ENCODE measurements at regions not wholly inside any gene's neighbourhood (a gene's known extent, or its start where the extent isn't known, plus 50 kb on each side); places are given as distances from the start of the nearest gene placed in this dataset.
"Not testable (repeated sequence)": the region's sequence is repeated elsewhere in the genome, so short reads cannot be mapped to it uniquely, and the experiment has no call there.

GRCh38 chr11:22920939-22921565 is 60.8 kb upstream of the CCDC179 start:
- DNase-seq: no peak

GRCh38 chr11:22922672-22923071 is 62.4 kb upstream of the CCDC179 start:
- DNase-seq: no peak

- DNase-seq: no peak
Observed at GRCh38 chr11:22923561-22923960, 63.3 kb upstream of the CCDC179 start.

- DNase-seq: no peak
Observed at GRCh38 chr11:22926341-22926740, 66.1 kb upstream of the CCDC179 start.

- no peak for DNase-seq
Observed at GRCh38 chr11:22927793-22928192, 67.5 kb upstream of the CCDC179 start.

GRCh38 chr11:22928207-22928917 is 68.1 kb upstream of the CCDC179 start:
- DNase-seq: no peak

GRCh38 chr11:22930816-22931594 is 70.7 kb upstream of the CCDC179 start:
- DNase-seq: no peak

- DNase-seq: no peak
Observed at GRCh38 chr11:22938691-22939090, 78.4 kb upstream of the CCDC179 start.

- DNase-seq: not testable (repeated sequence)
Observed at GRCh38 chr11:22941544-22941943, 81.3 kb upstream of the CCDC179 start.

- DNase-seq: no peak
Observed at GRCh38 chr11:22957786-22958185, 97.5 kb upstream of the CCDC179 start.

GRCh38 chr11:22974251-22974650 is 114.0 kb upstream of the CCDC179 start:
- DNase-seq: no peak

- DNase-seq: no peak
Observed at GRCh38 chr11:22976146-22976545, 115.9 kb upstream of the CCDC179 start.

GRCh38 chr11:22982903-22983302 is 122.6 kb upstream of the CCDC179 start:
- no peak for DNase-seq

- no peak for DNase-seq
Observed at GRCh38 chr11:22984045-22984444, 123.8 kb upstream of the CCDC179 start.

GRCh38 chr11:22989371-22989770 is 129.1 kb upstream of the CCDC179 start:
- no peak for DNase-seq

GRCh38 chr11:22991196-22991595 is 130.9 kb upstream of the CCDC179 start:
- DNase-seq: no peak

- DNase-seq: no peak
Observed at GRCh38 chr11:23006730-23007129, 146.5 kb upstream of the CCDC179 start.

GRCh38 chr11:23010790-23011335 is 150.6 kb upstream of the CCDC179 start:
- no peak for DNase-seq

GRCh38 chr11:23012930-23013329 is 152.7 kb upstream of the CCDC179 start:
- DNase-seq: no peak

GRCh38 chr11:23013509-23013908 is 153.2 kb upstream of the CCDC179 start:
- no peak for DNase-seq

GRCh38 chr11:23021287-23021863 is 161.1 kb upstream of the CCDC179 start:
- DNase-seq: no peak

GRCh38 chr11:23022854-23023253 is 162.6 kb upstream of the CCDC179 start:
- DNase-seq: no peak

GRCh38 chr11:23023319-23023718 is 163.0 kb upstream of the CCDC179 start:
- DNase-seq: no peak
